ENCODE measurements at regions not wholly inside any gene's neighbourhood (a gene's known extent, or its start where the extent isn't known, plus 50 kb on each side); places are given as distances from the start of the nearest gene placed in this dataset.

DNA sequence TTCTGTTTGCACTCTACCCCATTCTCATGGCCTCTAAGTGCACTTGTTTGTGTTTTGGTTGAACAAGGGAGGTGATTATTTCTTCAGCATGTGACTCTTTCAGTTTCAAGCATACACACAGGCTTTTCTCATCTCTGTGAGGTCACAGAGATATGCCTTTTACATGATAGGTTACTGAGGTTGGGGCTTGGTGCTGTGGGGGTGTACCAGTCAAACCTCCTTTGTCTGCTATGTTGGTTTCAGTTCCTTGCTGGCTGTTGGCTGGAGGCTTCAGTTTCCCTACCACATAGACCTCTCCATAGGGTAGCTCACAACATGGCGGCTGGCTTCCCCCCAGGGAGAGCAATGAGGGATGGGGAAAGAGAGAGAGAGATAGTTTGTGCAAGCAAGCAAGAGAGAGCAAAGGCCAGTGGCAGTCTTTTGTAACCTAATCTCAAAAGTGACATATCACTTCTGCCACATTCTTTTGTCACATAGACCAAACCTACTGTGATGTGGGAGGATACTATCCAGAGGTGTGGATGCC, 96.7 kb upstream of the SEMA6A start:
- TF ChIP-seq, protein P1, sequence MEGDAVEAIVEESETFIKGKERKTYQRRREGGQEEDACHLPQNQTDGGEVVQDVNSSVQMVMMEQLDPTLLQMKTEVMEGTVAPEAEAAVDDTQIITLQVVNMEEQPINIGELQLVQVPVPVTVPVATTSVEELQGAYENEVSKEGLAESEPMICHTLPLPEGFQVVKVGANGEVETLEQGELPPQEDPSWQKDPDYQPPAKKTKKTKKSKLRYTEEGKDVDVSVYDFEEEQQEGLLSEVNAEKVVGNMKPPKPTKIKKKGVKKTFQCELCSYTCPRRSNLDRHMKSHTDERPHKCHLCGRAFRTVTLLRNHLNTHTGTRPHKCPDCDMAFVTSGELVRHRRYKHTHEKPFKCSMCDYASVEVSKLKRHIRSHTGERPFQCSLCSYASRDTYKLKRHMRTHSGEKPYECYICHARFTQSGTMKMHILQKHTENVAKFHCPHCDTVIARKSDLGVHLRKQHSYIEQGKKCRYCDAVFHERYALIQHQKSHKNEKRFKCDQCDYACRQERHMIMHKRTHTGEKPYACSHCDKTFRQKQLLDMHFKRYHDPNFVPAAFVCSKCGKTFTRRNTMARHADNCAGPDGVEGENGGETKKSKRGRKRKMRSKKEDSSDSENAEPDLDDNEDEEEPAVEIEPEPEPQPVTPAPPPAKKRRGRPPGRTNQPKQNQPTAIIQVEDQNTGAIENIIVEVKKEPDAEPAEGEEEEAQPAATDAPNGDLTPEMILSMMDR (IDR thresholded peaks at IDR 0.05; ENCODE audit: low read length) = no peak
- TF ChIP-seq EZH2 (optimal IDR thresholded peaks at IDR 0.05; ENCODE audit: low read depth, low read length) = no peak
